HG03025 (cell line): ENCODE measurements at regions not wholly inside any gene's neighbourhood (a gene's known extent, or its start where the extent isn't known, plus 50 kb on each side); places are given as distances from the start of the nearest gene placed in this dataset.

Experiments used
- ATAC-seq: cut with Tn5 transposase; IDR thresholded peaks from one replicate; pipeline ENCODE4 v1.9.1; 2021; ENCODE audit warnings: mild to moderate bottlenecking, moderate library complexity; ENCODE audit not compliant: unreplicated experiment, low FRiP score

GRCh38 chr4:31086756-31087330 lies 366.7 kb downstream of the PCDH7 start:
- no peak for ATAC-seq

DNA sequence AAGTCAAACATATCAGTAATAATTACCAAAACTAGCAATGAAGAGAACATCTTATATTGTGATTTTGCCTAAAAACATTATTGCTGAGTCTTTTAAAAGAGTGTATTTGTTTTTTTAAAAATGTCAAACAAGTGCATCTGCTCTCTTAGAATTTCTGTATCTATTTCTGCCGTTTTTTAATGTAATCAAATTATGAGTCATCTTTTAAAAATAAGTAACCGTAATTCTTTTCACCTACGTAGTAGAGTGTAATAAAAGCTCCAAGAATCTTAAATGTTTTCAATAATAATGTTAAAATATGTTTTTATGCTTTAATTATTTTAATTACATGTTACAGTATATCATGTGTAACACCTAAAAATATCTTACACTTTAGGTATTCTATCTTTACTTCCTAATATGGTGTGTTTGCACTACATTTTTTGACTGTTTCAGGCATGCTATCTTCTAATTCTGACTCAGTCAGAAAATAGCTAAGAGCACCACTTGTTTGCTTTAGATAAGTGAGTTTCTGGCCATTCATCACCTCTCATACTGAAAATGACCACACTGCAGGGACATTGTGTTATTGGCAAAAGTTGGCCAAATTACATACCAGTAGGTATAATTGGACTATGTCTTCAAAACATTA lies 368.5 kb downstream of the PCDH7 start:
- ATAC-seq = no peak

- no peak for ATAC-seq
Measured at GRCh38 chr4:31089815-31090214, 369.6 kb downstream of the PCDH7 start.

DNA sequence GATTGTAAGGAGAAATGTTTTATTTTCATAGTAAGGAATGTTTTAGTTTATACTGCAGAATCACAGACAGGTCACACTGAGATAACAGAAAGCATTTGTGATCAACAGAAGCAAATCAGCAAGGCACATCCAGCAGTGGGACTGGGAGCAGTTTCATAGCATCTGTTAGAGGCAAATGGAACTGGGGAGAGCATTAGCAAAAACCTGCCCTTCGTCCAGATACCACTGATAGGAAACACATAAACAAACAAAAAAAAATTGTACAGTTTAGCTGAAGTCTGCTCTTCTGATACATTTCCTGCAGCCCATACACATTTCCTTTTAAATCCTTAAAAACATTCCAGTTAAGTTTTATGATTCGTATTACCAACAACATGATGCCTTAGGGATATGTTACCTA lies 374.3 kb downstream of the PCDH7 start:
- no peak for ATAC-seq

DNA sequence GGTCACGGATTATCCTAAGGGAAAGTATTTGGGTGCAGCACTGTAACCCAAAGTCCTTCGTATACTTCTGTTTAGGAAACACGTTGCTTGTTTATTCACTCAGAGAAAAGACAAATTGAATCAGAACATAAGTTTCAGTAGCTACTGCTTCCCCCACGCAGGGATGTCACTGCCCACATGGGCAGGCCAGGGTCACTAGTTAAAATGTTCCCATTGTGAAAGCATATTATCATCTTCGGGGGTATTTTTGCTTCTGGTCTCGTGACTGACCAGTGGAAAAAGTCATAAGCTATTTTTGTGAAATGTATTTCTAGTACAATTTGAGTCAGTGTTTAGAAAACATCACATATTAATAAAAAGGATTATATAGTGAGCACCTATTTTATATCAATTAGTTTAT lies 377.8 kb downstream of the PCDH7 start:
- ATAC-seq = no peak

DNA sequence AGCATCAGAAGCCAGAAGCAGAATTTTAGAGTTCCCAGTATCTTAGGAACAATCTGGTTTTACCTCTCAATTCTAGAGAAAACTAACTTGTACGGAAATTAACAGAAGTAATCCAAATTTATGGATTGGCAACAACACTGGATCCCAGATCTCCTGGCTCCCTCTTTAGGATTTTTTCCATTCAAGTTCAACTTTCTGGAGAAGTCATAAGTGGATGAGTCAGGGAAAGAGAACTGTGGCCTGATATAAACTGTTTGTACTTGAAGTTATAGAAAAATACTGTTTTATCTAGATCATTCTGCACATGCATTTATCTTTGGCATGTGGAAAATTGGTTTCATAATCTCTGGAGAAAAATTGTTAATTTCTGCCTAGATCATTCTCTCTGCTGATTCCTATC lies 380.4 kb downstream of the PCDH7 start:
- ATAC-seq = no peak

DNA sequence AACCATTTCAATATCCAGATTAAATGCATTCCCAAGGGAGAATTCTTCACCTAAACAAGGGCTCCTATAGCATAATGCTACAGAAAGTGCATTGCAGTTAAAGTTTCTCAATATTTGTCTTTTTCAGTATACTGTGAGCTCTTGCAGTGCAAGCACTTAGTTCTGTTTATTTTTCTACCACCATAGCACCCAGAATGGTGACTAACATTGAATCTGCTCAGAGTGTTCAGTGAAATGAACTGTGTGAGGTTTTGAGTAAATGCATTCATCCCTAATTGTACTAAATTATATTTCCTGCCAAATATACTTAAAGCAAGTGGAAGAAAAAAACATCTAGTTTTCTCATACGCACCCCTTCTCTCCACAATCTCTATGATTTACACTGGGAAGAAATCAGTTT lies 383.9 kb downstream of the PCDH7 start:
- ATAC-seq = no peak

DNA sequence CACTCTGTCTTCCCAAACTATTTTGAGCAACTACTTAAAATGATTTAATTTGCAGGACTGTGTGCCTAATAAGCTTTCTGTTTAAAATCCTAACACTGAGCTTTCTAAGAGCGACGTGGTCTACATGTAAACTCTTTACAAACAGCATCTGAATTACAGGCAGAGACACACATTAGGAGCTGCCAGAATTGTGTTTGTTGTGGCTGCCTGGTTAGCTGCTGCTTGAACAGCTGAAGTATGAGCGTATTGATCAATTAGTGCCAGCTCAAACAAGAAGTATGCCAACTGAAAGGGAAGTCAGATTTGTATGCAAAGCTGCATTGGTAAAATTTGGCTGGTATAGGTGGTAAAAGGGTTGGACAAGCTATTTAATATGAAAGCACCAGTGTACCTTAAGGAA lies 384.4 kb downstream of the PCDH7 start:
- ATAC-seq = no peak

DNA sequence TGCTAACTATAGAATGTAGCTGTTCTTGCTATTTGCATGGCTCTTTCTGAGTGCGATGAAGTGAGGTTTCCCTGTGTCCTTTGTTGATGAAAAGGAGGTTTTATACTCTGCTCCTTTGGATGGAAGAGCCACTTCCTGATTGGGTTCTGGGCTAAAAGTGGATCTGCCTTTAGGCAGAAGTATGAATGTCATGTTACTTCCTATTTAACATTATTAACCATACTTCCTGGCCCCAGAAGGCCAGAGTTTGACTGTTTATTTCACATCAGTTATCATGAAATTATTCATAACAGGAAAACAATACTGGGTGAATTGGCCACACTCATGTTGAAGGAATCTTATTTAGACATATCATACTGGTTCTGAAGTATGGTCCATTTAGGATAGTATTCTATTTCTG lies 386.2 kb downstream of the PCDH7 start:
- ATAC-seq = no peak

DNA sequence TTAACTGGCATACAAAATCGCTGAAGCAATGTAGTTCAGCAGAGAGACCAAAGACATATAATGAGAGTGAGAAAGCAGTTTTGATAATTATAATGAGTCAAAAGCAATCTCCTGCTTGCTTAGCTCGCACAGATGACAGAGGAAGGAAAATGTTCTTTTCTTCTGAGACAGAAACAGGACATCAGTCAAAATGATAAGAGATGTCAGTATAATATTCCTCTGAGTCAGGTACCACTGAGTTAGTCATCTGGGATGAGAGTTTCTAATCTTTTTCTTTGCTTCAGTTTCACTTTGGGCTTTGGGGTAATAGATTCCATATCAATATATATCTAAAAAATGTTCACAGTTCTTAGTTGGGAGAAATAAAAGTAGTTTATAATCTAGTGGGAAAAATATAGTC lies 387.2 kb downstream of the PCDH7 start:
- ATAC-seq = no peak

GRCh38 chr4:31108762-31109161 lies 388.6 kb downstream of the PCDH7 start:
- ATAC-seq = no peak

- no peak for ATAC-seq
Measured at GRCh38 chr4:31111790-31112189, 391.6 kb downstream of the PCDH7 start.

DNA sequence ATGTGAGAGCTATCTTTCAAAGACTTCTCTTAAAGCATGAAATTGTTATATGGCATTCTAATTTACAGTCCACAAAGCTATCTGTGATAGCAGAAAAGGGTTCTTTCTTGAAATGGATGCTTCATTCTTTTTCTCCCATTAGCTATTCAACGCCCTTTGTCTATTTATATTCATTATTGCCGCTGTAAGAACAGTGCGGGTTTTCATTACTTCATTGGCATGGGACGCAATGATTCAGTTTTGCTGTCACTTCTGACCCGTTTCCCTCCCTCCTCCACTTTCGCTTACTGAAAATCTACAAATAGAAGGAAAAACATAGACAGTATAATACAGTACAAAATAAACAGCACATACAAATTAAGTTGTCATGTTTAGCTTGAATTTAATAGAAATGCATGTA lies 394.6 kb downstream of the PCDH7 start:
- ATAC-seq = no peak

- no peak for ATAC-seq
Measured at GRCh38 chr4:31124008-31124585, 403.9 kb downstream of the PCDH7 start.

GRCh38 chr4:31125061-31125460 lies 404.9 kb downstream of the PCDH7 start:
- ATAC-seq = no peak

DNA sequence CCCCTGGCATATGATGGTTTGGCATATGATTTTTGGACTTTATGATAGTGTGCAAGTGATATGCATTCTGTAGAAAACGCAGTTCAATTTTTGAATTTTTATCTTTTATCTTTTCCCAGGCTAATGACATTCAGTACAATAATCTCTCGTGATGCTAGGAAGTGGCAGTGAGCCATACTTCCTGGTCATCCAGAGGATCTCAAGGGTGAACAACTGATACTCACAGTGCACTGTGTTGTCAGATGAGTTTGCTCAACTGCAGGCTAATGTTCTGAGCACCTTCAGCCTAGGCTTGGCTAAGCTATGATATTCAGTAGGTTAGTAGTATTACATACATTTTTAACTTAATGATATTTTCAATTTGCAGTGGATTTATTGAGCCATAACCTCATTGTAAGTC lies 405.3 kb downstream of the PCDH7 start:
- no peak for ATAC-seq

GRCh38 chr4:31126881-31127398 lies 406.8 kb downstream of the PCDH7 start:
- no peak for ATAC-seq

GRCh38 chr4:31130930-31131329 lies 410.8 kb downstream of the PCDH7 start:
- no peak for ATAC-seq

- no peak for ATAC-seq
Measured at GRCh38 chr4:31134720-31135119, 414.6 kb downstream of the PCDH7 start.

- ATAC-seq = no peak
Measured at GRCh38 chr4:31139767-31140166, 419.6 kb downstream of the PCDH7 start.

DNA sequence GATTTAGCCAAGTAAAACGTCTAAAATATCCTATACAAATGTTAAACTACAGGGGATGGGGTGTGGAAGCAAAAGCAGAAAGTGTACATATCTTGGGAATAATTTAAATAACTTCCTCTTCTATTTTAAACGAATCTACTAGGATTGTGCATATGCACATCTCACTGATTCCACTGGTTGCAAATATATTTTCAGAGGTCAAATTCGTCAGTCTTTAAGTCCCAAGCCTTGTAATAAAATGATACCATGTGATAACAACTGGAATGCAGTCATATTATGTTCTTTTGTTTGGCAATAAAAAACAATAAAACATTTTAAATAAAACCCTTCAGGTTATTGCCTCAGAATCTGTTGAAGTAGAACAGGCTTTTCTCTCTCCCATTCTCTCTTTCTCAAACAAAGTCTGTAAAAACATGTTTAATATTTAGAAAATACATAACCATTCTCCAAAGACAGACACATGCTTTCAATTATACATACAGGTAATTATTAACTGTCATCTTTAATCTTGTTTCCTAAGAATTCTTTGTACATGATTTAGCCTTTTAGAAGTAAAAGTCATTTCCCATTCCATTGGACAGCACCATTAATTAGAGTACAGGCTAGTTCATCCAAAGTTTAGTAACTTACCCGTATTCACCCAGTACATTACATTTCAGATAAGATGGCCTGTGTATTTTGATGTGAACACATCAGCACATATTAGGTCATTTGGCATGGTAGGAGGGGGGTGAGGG lies 421.1 kb downstream of the PCDH7 start:
- no peak for ATAC-seq

GRCh38 chr4:31141832-31142142 lies 421.6 kb downstream of the PCDH7 start:
- ATAC-seq = no peak
